GM21825 (cell line): ENCODE measurements at regions not wholly inside any gene's neighbourhood (a gene's known extent, or its start where the extent isn't known, plus 50 kb on each side); places are given as distances from the start of the nearest gene placed in this dataset.
"Not testable (repeated sequence)": the region's sequence is repeated elsewhere in the genome, so short reads cannot be mapped to it uniquely, and the experiment has no call there.

ENCODE experiments used
- ATAC-seq: cut with Tn5 transposase; IDR thresholded peaks from one replicate; pipeline ENCODE4 v1.9.1; 2021; ENCODE audit warnings: mild to moderate bottlenecking, moderate library complexity; ENCODE audit not compliant: unreplicated experiment

- no peak for ATAC-seq
These were observed 90.8 kb upstream of the OGFRL1 start for GRCh38 chr6:71197780-71198179.

DNA sequence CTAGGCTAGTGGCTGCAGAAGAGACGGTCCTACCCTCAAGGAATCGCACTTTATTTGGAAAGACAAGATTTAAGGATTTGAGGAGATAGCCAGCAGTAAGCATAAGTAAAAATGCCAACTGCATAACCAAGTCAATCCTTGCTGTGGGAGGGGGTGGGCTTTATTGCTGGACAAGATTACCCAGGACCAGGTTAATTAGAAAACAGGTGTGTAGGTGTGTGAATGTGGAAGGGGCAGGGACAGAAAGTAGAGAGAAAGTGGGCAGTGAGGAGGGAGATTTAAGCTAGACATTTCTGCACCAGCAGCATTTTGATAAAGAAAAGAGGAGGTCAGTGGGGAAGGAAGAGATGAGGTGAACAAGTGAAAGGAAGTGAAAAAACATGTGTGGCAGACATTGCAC, 89.7 kb upstream of the OGFRL1 start:
- no peak for ATAC-seq

GRCh38 chr6:71199736-71200135, 88.9 kb upstream of the OGFRL1 start:
- ATAC-seq: no peak

GRCh38 chr6:71203206-71203605, 85.4 kb upstream of the OGFRL1 start:
- no peak for ATAC-seq

DNA sequence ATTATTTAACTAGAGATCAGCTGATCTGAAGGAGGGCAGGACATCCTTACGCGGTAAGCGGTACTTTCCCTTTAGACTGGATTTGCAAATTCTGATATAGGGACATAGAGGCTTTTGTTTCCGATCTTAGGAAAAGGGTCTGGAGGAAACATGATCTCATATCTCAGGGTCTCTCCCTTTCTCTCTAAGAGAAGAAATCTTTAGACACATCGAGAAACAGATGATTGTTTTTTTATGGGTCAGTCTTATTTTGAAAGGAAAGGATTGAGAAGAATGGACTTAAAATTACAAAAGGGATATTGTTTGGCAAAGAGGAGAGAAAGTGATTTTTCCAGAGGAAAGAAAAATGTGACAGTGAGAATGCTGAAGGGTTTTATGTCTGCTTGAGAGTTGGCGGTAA, 83.9 kb upstream of the OGFRL1 start:
- ATAC-seq: no peak

DNA sequence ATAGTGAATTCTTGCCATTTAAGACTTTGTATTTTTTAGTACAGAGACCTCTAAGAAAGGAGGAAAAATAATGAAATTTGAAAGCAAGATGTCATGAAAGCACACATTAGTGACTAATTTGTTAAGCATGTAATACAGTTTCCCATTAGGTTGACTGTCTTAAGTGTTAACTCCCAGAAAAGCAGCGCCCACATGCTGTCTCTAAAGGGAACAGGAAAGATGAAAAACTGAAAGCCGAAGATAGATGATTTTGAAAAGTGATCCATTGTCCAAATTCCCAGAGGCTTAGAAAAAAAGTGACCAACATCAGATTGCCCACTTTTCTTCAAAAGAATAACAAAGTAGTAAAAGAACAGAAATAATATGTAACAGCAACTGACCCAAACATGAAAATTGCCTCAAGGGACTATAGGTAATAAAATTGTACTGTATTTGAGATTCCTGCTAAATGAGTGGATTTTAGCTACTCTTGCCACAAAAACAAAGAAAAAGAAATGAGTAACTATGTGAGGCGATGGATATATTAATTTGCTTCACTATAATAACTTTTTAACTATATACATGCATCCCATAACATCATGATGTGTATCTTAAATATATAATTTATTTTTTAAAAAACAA, 83.2 kb upstream of the OGFRL1 start:
- no peak for ATAC-seq

- no peak for ATAC-seq
These were observed 82.5 kb upstream of the OGFRL1 start for GRCh38 chr6:71206089-71206488.

GRCh38 chr6:71209206-71209605, 79.4 kb upstream of the OGFRL1 start:
- ATAC-seq: no peak

DNA sequence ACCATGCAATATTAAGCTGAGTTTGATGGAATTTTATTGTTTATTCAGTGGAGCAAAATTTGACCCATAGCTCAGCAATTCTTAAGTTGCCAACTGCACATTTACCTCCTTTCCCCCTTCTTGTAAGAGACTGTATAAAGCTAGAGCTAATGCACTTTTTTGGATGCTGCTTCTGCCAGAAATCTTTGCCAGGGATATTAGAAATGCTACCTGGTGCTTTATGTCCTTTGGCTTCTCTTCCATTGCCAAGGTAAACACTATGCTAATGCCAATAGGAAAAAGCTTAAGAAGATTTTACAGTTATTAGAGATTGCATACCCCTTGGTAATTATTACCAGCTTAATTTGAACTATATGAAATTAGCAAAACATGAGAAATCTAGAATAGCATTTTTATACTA, 79.0 kb upstream of the OGFRL1 start:
- ATAC-seq: no peak

DNA sequence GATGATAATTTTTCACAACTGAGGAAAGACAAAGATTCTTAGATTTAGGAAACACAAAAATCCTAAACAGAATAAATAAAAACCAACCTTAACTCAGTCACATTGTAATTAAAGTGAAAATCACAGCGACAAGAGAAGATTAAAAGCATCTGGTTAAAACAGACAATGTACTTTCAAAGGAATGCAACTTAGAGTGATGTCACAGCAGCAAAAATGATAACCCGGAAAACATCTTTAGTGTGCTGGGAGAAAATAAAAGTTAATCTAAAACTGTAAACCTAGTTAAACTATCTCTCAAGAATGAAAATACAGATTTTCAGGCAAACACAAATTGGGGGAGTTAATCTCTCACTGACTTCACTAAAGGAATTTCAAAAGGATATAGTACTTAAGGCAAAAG, 76.8 kb upstream of the OGFRL1 start:
- ATAC-seq: no peak

- ATAC-seq: no peak
These were observed 68.1 kb upstream of the OGFRL1 start for GRCh38 chr6:71220466-71220865.

DNA sequence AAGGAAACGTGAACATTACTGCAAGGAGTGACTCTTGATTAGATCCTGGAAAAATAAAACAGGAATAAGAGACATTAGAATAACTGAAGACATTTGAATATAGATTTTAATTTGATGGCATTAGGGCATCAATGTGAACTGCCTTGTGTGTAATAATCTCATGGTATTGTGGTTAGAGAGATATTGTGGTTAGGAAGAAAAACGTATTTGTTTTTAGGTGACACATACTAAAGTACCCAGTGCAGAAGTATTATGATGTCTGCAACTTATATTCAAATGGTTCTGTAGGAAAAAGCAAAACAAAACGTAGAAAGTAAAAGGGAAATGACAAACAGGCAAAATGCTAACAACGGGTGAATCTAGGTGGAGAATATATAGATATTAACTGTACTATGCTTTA, 65.9 kb upstream of the OGFRL1 start:
- no peak for ATAC-seq

GRCh38 chr6:71224011-71224410, 64.6 kb upstream of the OGFRL1 start:
- ATAC-seq: no peak

- ATAC-seq: no peak
These were observed 62.5 kb upstream of the OGFRL1 start for GRCh38 chr6:71226151-71226550.

GRCh38 chr6:71228461-71229041, 60.1 kb upstream of the OGFRL1 start:
- no peak for ATAC-seq

DNA sequence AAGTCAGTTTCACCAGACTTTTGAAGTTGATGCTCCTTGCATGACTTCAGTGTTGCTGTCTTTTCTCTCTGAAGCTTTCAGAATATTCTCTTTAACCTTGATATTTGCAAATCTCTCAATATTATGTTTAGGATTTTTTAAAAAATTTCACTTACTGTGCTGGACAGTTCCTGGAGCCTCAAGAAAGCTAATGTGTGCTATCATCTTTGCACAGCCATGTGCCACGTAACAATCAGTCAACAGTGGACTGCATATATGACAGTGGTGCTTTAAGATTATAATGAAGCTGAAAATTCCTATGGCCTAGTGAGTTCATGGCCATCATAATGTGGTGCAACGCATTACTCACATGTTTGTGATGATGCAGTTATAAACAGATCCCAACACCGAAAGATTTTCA, 59.1 kb upstream of the OGFRL1 start:
- no peak for ATAC-seq

- ATAC-seq: not testable (repeated sequence)
These were observed 55.7 kb upstream of the OGFRL1 start for GRCh38 chr6:71232890-71233289.

DNA sequence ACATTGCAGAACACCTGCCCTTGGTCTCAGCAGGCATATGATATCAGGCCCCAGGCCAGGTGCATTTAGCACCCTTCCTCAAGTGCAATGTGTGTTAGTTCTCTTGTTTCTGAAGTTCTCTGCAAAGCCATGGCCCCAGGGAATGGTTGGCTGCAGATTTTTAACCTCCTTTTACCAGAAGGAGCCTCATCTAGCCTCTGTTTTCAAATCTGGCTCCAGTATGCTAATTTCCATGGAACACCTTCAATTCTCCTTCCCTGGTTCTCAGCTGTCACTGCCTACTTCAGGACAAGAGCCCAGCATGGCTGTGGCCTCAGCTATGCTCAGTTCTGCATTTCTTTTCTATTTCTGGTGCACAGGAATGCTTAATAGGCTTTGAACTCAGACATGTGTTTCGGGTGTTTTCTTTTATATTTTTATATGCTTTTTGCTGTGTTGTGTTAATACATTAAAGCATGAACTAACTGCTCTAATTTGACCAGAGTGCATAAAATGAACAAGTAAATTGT, 51.6 kb upstream of the OGFRL1 start:
- ATAC-seq: no peak

DNA sequence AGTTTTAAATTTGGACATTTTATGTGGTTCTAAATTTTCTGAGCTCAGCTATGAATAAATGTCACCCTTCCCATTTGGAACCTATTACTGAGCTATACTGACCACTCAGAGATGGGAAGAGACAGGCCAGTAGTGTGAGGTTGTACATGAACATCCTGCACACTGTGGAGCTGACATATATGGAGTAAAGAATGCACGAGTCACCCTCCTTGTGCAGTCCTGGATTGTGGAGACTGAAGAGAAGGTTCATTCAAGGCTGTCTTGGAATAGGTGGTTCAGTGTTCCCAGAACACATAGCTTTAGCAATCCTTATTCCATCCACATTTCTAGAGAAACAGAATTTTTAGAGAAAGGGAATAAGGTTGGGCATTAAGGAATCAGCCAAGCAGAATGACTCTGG, 50.3 kb upstream of the OGFRL1 start:
- ATAC-seq: no peak
